GM20000 (cell line): ENCODE measurements at regions not wholly inside any gene's neighbourhood (a gene's known extent, or its start where the extent isn't known, plus 50 kb on each side); places are given as distances from the start of the nearest gene placed in this dataset.
A peak's percentile ranks its signal among the peaks of the same experiment; 100 is the strongest.

Experiments
- DNase-seq: peaks from one replicate; pipeline ENCODE4 v3.0.0; 2012; ENCODE audit warnings: low spot score
- TF ChIP-seq, protein P1 (sequence below): IDR thresholded peaks from 2 replicates; pipeline ENCODE4 v1.5.1; 2012; ENCODE audit warnings: mild to moderate bottlenecking, control low read depth; ENCODE audit errors: extremely low read depth, missing control alignments

- DNase-seq: no peak
- TF ChIP-seq, protein P1, sequence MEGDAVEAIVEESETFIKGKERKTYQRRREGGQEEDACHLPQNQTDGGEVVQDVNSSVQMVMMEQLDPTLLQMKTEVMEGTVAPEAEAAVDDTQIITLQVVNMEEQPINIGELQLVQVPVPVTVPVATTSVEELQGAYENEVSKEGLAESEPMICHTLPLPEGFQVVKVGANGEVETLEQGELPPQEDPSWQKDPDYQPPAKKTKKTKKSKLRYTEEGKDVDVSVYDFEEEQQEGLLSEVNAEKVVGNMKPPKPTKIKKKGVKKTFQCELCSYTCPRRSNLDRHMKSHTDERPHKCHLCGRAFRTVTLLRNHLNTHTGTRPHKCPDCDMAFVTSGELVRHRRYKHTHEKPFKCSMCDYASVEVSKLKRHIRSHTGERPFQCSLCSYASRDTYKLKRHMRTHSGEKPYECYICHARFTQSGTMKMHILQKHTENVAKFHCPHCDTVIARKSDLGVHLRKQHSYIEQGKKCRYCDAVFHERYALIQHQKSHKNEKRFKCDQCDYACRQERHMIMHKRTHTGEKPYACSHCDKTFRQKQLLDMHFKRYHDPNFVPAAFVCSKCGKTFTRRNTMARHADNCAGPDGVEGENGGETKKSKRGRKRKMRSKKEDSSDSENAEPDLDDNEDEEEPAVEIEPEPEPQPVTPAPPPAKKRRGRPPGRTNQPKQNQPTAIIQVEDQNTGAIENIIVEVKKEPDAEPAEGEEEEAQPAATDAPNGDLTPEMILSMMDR: no peak
Observed at GRCh38 chr1:184866586-184866985, 107.7 kb downstream of the NIBAN1 start.

DNA sequence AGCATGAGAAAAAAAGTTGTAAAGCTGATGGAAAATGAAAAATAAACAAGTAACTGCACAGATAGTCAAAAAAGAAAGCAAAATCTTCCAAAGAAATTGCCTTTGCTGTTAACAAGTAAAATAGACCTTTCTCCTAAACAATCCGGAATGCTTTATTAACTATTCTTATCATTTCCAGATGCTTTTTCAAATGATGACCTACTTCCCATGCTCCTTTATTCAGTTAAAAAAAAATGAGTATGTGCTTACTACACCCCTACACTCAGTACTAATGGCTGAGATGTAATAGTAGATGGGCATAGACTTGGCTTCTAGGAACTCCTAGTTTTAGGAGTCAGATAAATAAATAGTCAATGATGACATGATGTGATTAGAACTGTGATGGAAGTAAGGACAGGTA, 108.5 kb downstream of the NIBAN1 start:
- DNase-seq: no peak
- TF ChIP-seq, protein P1: no peak

GRCh38 chr1:184861755-184862336, 107.2 kb upstream of the EDEM3 start:
- no peak for DNase-seq
- TF ChIP-seq, protein P1: no peak

DNA sequence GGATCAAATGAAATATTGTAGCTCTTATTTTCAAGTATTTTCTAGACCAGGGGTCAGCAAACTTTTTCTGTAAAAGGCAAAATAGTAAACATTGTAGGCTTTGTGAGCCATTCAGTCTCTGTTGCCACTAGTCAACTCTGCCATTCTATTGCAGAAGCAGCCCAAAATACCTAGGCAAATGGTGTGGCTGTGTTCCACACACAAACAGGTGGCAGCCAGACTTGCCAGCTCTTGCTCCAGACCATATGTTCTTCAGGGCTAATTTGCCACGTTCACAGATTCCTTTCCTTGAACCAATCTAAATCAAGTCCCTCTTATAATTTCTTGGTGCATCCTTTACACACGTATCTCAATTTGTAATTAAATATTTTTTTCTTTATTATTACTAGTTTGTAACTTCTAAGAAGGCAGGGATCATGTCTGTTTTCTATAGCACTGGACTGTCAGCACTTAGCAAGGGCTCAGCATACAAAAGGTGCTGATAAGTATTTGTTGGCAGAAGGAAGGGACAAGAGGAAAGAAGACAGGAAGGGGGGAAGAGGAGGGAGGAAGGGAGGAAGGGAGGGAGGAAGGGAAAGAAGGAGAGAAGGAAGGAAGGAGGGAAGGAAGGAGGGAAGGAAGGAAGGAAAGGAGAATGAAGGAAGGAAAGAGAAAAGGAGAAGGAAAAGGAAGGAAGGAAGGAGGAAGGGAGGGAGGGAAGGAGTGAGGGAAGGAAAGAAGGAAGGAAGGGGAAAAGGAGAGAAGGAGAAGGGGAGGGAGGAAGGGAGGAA, 106.5 kb upstream of the EDEM3 start:
- no peak for DNase-seq
- TF ChIP-seq, protein P1: no peak

DNA sequence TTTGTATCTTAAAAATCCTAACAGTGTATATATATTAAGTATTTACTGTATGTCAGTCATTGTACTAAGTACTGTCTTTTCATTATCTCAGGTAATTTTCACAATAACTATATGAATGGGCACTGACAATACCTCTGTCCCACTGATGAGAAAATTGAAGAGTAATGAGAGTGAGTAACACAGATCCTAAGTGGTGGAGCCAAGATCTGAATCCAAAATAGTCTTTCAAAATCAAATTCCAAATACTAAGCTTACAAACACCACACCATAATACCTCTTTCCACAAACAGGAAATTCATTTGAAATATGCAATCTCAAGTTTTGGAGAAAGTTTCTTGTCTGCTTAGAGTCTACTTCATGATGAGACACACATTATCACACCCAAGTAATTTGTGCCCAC, 105.9 kb upstream of the EDEM3 start:
- no peak for DNase-seq
- TF ChIP-seq, protein P1: no peak

GRCh38 chr1:184859381-184860105, 104.9 kb upstream of the EDEM3 start:
- TF ChIP-seq, protein P1: no peak
- DNase-seq: peak; percentile 12

GRCh38 chr1:184858288-184858687, 103.6 kb upstream of the EDEM3 start:
- TF ChIP-seq, protein P1: no peak

More at GRCh38 chr1:184858288-184858687, 103.6 kb upstream of the EDEM3 start:
- DNase-seq: no peak
